CD14-positive monocyte (primary cell): ENCODE measurements at regions not wholly inside any gene's neighbourhood (a gene's known extent, or its start where the extent isn't known, plus 50 kb on each side); places are given as distances from the start of the nearest gene placed in this dataset.

ENCODE experiments used
- DNase-seq, 3 donors: peaks; one replicate each; pipeline ENCODE4 v3.0.0-alpha.2; 2011 to 2022
- H2AFZ ChIP-seq: 2 replicates; pipeline ENCODE4 v1.6.0; 2012; ENCODE audit warnings: mild to moderate bottlenecking, low read depth, low read length, inconsistent platforms; ENCODE audit not compliant: insufficient read depth, poor library complexity, severe bottlenecking
- H3K27ac ChIP-seq, 2 donors: 1 replicate in 1 of 2; 2 replicates in 1 of 2; pipeline ENCODE4 v1.5.1; 2012 to 2013; ENCODE audit warnings: low read length in 2 of 2, control low read depth in 1 of 2, inconsistent platforms in 1 of 2, low read depth in 1 of 2, mild to moderate bottlenecking in 1 of 2
- H3K27me3 ChIP-seq, 2 donors: one replicate each; pipeline versions ENCODE4 v1.6.0 to v1.6.1; 2011 to 2013; ENCODE audit warnings: low read length in 2 of 2; ENCODE audit not compliant: control insufficient read depth in 2 of 2, insufficient read depth in 2 of 2
- H3K36me3 ChIP-seq, 2 donors: replicated peaks in 1 of 2; 1 replicate in 1 of 2; 2 replicates in 1 of 2; pipeline versions ENCODE4 v1.5.1 to v1.6.1; 2012 to 2013; ENCODE audit warnings: low read length in 2 of 2, control low read depth in 1 of 2, inconsistent platforms in 1 of 2, mild to moderate bottlenecking in 1 of 2; ENCODE audit not compliant: insufficient read depth in 2 of 2, control insufficient read depth in 1 of 2
- H3K4me1 ChIP-seq, 2 donors: 1 replicate in 1 of 2; 2 replicates in 1 of 2; pipeline versions ENCODE4 v1.5.1 to v1.6.1; 2012 to 2013; ENCODE audit warnings: low read length in 2 of 2, control low read depth in 1 of 2, inconsistent platforms in 1 of 2, mild to moderate bottlenecking in 1 of 2, moderate library complexity in 1 of 2; ENCODE audit not compliant: insufficient read depth in 2 of 2, control insufficient read depth in 1 of 2
- H3K4me2 ChIP-seq: replicated peaks from 2 replicates; pipeline ENCODE3; 2012; ENCODE audit warnings: low read length, moderate library complexity, mild to moderate bottlenecking; ENCODE audit not compliant: poor library complexity, severe bottlenecking; ENCODE audit errors: extremely low read depth
- H3K4me3 ChIP-seq, 3 experiments: fragments of 200-600 bp in 1 of 3; sonication (generic) in 1 of 3; replicated peaks in 1 of 3; 1 replicate in 2 of 3; 2 replicates in 1 of 3; pipeline ENCODE4 v1.5.1; 2011 to 2013; ENCODE audit warnings: low read length in 3 of 3, mild to moderate bottlenecking in 3 of 3, control low read depth in 2 of 3, low read depth in 2 of 3, inconsistent platforms in 1 of 3, moderate library complexity in 1 of 3
- H3K79me2 ChIP-seq: 2 replicates; pipeline ENCODE4 v1.6.0; 2012; ENCODE audit warnings: mild to moderate bottlenecking, control low read depth, inconsistent platforms, low read length, moderate library complexity; ENCODE audit not compliant: insufficient read depth
- H3K9ac ChIP-seq: 2 replicates; pipeline ENCODE4 v1.6.0; 2017; ENCODE audit warnings: low read length, mild to moderate bottlenecking; ENCODE audit not compliant: insufficient read depth, poor library complexity, severe bottlenecking
- H3K9me3 ChIP-seq, 2 donors: replicated peaks in 1 of 2; 1 replicate in 1 of 2; 2 replicates in 1 of 2; pipeline versions ENCODE4 v1.5.1 to v1.6.1; 2012 to 2013; ENCODE audit warnings: low read length in 2 of 2, control low read depth in 1 of 2; ENCODE audit not compliant: control insufficient read depth in 1 of 2, insufficient read depth in 1 of 2
- H4K20me1 ChIP-seq: 2 replicates; pipeline ENCODE4 v1.6.0; 2012; ENCODE audit warnings: mild to moderate bottlenecking, low read length, control low read depth, moderate library complexity; ENCODE audit not compliant: insufficient read depth
- H3K27ac Mint-ChIP-seq, 7 donors: one replicate each; pipeline ENCODE4 v1.8.0; 2020; ENCODE audit warnings: mild to moderate bottlenecking in 7 of 7, mixed read lengths in 7 of 7, moderate library complexity in 6 of 7, inconsistent platforms in 2 of 7
- H3K27me3 Mint-ChIP-seq, 3 donors: one replicate each; pipeline ENCODE4 v1.8.0; 2021 to 2022; ENCODE audit warnings: low read depth in 3 of 3, mild to moderate bottlenecking in 3 of 3, mixed read lengths in 3 of 3, moderate library complexity in 3 of 3, inconsistent platforms in 1 of 3
- H3K36me3 Mint-ChIP-seq, 2 donors: one replicate each; pipeline ENCODE4 v1.8.0; 2020; ENCODE audit warnings: mixed read lengths in 2 of 2, inconsistent platforms in 1 of 2, mild to moderate bottlenecking in 1 of 2
- H3K4me1 Mint-ChIP-seq: one replicate; pipeline ENCODE4 v1.8.0; 2020; ENCODE audit warnings: mild to moderate bottlenecking, mixed read lengths
- H3K4me3 Mint-ChIP-seq, 2 donors: one replicate each; pipeline ENCODE4 v1.8.0; 2020; ENCODE audit warnings: mild to moderate bottlenecking in 2 of 2, mixed read lengths in 2 of 2, moderate library complexity in 1 of 2
- H3K9me3 Mint-ChIP-seq, 7 donors: one replicate each; pipeline ENCODE4 v1.8.0; 2020 to 2022; ENCODE audit warnings: mixed read lengths in 7 of 7, mild to moderate bottlenecking in 6 of 7, moderate library complexity in 6 of 7, inconsistent platforms in 2 of 7
- WGBS: methylation state at CpG from one replicate; pipeline ENCODE4 v1.1.5; 2013; ENCODE audit warnings: missing lambda C conversion rate; ENCODE audit not compliant: insufficient coverage; 5-methylcytosine and 5-hydroxymethylcytosine counted together
- intact Hi-C, 2 donors: fragments of 100-400 bp; cut with micrococcal nuclease; formaldehyde crosslinking; loops; one replicate each; pipeline versions ENCODE4 v1.15.0 to v1.15.1; 2023
- TF ChIP-seq, protein P1 (sequence below): fragments of 200-600 bp; IDR thresholded peaks from one replicate; pipeline ENCODE4 v1.8.0; 2022; ENCODE audit warnings: antibody characterized with exemption, mild to moderate bottlenecking

DNA sequence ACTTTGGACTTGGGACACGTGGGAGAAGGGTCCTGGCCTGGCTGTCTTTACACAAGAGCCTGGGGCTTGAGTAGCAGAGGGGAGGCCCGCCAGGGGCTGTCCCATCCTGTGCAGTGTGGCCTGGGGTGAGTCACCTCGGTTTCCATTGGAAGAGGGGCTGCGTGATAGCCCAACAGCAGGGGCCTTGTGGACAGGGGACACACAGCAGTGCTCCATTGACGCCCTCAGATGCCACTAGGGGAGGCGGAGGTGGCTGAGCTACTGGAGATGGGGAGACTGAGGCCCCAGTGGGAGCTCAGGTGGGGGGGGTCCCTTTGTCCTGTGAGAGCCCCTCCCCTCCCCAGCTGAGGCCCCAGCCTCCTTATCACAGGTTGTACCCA lies 50.0 kb upstream of the RNU6ATAC start:
- Mint-ChIP-seq H3K27ac (peak overlapping the region in 2 of 7 donors; percentile 18 to 48), H3K4me3 (no peak overlapping the region), H3K9me3 (peaks cover 4 to 12% (median 9%) of the 10 kb centered on the region in 7 donors), H3K27me3 (peaks cover 4 to 6% (median 5%) of the 10 kb centered on the region in 3 donors), H3K36me3 (peaks cover 0 to 4% of the 10 kb centered on the region in 2 donors), H3K4me1 (peaks cover 8% of the 10 kb centered on the region)
- Histone ChIP-seq H3K9ac (no peak overlapping the region), H3K4me2 (no peak overlapping the region), H3K79me2 (no peaks in the 10 kb centered on the region), H3K9me3 (peaks cover 5 to 12% of the 10 kb centered on the region in 2 donors), H3K4me3 (no peak overlapping the region), H2AFZ (no peak overlapping the region), H3K36me3 (no peaks in the 10 kb centered on the region), H3K27ac (no peak overlapping the region), H4K20me1 (no peaks in the 10 kb centered on the region), H3K27me3 (no peaks in the 10 kb centered on the region), H3K4me1 (peaks cover 9 to 11% of the 10 kb centered on the region in 2 donors)
- TF ChIP-seq, protein P1, sequence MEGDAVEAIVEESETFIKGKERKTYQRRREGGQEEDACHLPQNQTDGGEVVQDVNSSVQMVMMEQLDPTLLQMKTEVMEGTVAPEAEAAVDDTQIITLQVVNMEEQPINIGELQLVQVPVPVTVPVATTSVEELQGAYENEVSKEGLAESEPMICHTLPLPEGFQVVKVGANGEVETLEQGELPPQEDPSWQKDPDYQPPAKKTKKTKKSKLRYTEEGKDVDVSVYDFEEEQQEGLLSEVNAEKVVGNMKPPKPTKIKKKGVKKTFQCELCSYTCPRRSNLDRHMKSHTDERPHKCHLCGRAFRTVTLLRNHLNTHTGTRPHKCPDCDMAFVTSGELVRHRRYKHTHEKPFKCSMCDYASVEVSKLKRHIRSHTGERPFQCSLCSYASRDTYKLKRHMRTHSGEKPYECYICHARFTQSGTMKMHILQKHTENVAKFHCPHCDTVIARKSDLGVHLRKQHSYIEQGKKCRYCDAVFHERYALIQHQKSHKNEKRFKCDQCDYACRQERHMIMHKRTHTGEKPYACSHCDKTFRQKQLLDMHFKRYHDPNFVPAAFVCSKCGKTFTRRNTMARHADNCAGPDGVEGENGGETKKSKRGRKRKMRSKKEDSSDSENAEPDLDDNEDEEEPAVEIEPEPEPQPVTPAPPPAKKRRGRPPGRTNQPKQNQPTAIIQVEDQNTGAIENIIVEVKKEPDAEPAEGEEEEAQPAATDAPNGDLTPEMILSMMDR = no peak
- intact Hi-C loops = no loop called here
- WGBS = 84% methylated on average over 2 of the region's 6 CpGs
- DNase-seq = no peak

DNA sequence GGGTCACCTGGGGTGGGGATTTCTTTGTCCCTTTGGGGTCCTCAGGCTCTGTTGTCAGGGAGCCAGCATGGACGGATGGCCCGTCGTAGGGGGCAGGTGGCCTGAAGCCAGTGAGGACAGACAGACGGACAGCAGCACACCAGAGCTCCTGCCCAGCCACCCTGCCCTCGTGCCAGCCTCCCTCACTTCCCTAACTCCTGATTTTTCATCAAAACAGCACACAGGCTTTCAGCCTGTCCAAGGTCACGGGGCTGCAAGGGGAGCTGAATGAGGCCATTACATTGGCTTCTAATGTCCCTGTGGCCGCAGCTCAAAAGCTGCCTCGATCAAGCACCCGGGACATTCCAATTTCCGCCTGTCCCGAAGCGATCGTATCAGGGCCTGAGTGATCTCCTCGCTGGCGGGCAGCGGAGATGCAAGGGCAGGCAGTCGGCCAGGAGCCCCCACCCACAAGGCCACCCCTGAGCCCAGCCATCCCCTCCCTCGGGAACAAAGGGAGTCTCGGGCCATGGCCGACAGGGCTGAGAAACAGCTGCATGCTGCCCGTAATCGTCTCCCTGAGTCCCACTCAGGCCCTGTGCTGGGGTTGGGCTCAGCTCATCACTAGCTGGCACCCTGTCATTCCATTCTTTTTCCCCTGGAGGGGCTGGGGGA lies 50.5 kb upstream of the RNU6ATAC start:
- intact Hi-C loops = no loop called here
- Histone ChIP-seq H3K9ac (peak overlapping the region; percentile 32), H3K27ac (no peak overlapping the region), H3K36me3 (no peaks in the 10 kb centered on the region), H3K79me2 (no peaks in the 10 kb centered on the region), H3K27me3 (no peaks in the 10 kb centered on the region), H3K4me3 (no peak overlapping the region), H3K4me2 (no peak overlapping the region), H3K9me3 (peaks cover 5 to 12% of the 10 kb centered on the region in 2 donors), H3K4me1 (peaks cover 9 to 11% of the 10 kb centered on the region in 2 donors), H2AFZ (no peak overlapping the region), H4K20me1 (no peaks in the 10 kb centered on the region)
- Mint-ChIP-seq H3K4me3 (no peak overlapping the region), H3K9me3 (peaks cover 4 to 12% (median 9%) of the 10 kb centered on the region in 7 donors), H3K36me3 (peaks cover 0 to 4% of the 10 kb centered on the region in 2 donors), H3K4me1 (peaks cover 8% of the 10 kb centered on the region), H3K27ac (peak overlapping the region in 1 of 7 donors; percentile 18), H3K27me3 (peaks cover 5 to 7% (median 5%) of the 10 kb centered on the region in 3 donors)
- TF ChIP-seq, protein P1 = no peak
- WGBS = 91% methylated on average over 16 of the region's 22 CpGs
- DNase-seq = no peak
